NCI-H2029 treated with DMSO at 0.1 percent for 48 hours (cell line): ENCODE measurements at regions not wholly inside any gene's neighbourhood (a gene's known extent, or its start where the extent isn't known, plus 50 kb on each side); places are given as distances from the start of the nearest gene placed in this dataset.
A peak's percentile ranks its signal among the peaks of the same experiment; 100 is the strongest.

Experiments used
- DNase-seq: peaks from one replicate; lab custom pipeline; 2025; lab: John Stamatoyannopoulos, UW

DNA sequence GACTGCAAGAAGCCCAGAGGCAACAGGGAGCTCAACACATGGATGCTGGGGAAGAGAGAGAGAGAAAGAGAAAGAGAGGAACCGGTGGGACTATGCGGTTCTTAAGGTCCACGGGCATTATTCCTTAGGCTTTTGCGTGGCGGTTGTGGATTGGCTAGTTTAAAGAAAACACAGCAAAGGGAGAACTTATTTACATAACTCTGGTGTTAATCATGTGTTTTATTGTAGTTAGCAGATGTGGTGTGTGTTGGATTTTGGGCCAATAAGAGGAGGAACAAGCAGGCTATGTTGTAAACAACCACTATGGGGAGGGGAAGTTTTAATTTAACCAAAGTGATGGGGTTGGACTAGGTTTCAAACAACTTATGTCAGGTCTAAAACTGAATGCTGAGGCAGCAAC lies 275.3 kb upstream of the KLF12 start:
- DNase-seq, result no peak

DNA sequence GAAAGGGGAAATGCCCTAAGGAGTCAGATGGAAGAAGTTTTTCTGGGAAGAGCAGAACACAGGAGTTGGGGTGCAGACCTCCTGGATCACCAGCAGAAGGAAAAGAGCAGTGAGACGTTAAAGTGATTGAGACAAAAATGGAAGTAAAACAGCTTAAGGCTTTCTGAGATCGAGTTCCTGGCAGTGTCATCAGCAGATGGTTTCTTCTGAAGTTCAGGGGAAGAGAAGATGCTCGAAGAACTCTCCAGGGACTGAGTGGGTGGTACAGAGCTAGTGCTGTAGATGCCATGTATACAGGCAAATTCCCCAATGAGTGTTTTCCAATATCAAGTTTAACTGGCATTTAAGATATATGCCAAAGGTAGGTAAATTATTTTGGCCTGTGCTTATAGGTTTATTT lies 272.2 kb upstream of the KLF12 start:
- no peak for DNase-seq

DNA sequence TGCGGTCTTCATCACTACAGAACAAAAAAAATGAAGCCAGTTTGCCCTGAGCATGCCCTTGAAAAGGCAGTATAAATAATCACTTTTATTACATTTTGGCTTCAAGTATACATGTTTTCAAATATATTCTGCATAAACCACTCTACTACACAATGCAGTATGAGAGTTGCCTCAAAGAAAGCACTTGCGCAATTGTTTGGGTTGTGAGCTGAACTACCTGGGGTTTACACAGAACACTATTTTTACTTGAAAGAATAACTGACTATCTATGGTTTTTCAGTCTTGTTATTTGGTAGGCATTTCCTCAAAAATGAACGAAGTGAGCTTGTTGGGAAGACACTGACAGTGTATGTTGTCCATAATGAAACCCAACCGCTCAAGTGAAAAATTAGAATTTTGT lies 264.4 kb upstream of the KLF12 start:
- no peak for DNase-seq

DNA sequence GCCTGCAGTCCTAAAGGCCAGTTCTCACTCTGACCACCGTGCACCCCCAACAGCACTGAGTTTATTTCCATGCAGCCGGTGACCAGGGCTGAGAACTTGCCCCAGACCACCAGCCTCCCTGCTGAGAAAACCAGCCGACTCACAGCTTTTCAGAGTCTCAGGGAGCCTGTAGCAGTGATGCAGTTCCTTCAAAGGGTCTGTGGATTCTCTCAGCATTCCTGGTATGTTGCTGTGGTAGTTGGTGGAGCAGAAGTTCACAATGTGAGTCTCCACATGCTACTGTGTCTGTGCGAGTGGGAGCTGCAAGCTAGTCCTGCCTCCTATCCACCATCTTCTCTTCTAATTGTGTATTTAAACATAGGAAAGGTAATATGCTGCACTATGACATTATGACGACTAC lies 254.9 kb upstream of the KLF12 start:
- DNase-seq, result no peak

DNA sequence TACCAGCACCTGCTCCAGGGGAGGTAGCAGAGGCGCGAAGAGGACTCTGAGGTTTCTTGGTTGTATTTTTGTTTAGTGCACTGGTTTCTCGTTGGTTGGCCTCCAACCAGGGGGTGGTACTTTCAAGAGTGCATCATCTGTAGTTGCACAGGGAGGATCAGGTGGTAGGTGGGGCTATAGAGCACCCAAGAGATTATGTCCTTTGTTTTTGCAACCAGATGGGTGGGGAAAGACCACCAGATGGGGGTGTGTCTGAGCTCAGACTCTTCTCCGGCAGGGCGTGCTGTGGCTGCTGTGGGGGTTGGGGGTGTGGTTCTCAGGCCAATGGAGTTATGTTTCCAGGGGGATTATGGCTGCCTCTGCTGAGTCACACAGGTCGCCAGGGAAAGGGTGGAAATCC lies 254.4 kb upstream of the KLF12 start:
- no peak for DNase-seq

DNA sequence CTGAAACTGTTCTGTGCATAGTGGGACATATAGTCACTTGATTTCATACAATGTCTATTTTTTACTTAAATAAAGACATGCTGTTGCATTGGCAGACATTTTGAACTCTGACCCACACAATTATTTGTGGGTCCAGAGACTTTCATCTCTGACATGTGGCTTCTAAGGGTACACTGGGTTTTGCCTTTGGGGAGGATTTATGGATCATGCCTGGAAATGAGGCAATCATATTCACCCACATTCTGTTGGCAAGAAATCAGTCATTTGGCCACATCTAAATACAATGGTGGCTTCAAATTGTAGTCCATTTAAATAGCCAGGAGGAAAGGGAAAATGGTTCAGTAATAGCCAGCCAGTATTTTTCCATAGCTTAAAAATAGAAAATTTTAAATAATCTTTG lies 238.3 kb upstream of the KLF12 start:
- DNase-seq, result no peak

DNA sequence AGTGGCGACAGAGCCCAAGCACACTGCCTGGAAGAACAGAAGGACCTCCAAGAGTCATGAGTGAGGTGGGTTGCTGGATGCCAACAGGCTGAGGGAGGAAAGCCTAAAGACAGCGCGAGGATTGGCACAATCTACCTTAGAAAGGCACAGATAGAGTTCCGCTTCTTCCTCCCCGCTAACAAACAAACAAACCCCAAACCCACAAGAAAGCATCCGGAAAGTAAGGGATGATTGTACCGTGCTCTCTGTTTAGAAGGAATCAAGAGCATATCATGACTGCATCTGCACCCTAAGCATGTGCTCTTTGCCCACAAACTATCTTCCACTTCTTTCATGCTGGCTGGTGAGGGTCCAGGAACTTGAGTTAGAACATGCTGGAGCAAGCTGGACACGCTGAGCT lies 233.0 kb upstream of the KLF12 start:
- no peak for DNase-seq

DNA sequence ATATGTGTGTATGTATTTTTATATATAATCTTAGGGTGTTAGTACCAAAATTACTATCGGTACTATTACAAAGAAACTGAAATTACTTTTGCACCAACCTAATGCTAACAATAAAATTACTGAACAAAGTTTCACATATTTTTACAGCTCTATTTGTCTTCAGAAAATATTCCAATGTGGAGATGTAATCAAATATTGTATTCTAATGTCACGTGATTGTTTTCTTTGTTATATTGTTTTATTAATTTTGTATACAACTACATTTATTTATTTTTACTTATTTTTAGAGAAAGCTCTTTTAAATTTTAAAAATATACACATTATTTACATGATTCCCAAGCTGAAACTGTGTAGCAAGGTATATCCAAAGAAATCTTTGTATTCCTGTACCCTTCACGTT lies 227.1 kb upstream of the KLF12 start:
- DNase-seq, result no peak

DNA sequence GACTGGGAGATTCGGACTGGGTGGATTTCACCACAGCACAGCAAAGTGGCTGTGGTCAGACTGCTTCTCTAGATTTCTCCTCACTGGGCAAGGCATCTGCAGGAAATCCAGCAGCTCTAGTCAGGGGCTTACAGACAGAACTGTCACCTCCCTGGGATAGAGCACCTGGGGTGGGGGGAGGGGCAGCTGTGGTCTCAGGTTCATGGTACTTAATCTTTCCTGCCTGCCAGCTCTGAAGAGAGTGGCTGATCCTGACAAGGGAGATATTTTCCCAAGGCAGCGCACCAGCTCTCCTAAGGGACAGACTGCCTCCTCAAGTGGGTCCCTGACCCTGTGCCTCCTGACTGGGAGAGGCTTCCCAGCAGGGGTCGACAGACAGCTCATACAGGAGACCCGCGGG lies 212.8 kb upstream of the KLF12 start:
- no peak for DNase-seq

DNA sequence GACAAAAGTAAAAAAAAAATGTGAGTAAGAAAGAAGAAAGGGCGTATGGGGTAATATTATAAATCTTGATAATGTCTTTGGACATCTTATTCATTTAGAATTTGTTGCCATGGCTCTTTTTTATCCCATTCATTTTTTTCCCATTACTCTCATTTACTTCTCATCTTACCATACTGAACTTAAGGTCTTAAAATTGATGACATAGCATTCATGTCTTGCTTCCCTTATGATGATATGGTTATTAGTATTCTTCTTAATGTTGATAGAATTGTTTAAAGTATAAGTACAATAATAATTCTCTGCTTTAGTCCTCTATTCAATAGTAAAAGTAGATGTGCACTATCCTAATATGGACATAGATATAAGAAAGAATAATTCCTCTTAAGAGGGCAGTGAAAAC lies 204.1 kb upstream of the KLF12 start:
- no peak for DNase-seq

DNA sequence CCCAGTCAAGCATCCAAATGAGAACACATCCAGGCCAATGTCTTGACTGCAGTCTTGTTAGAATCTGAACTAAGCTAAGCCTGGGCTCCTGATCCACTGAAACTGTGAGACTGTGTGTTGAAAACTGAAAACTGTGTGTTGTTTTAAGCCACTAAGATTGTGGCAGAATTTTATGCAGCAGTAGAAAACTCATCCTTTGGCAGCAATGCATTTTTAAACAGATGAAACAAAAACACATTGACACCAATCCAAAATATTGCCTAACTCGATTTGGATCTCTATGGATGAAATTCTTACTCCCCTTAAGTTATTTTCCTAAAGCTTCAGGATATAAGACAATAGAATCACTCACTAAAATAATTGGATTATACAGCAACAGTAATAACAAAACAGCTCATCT lies 202.3 kb upstream of the KLF12 start:
- no peak for DNase-seq

DNA sequence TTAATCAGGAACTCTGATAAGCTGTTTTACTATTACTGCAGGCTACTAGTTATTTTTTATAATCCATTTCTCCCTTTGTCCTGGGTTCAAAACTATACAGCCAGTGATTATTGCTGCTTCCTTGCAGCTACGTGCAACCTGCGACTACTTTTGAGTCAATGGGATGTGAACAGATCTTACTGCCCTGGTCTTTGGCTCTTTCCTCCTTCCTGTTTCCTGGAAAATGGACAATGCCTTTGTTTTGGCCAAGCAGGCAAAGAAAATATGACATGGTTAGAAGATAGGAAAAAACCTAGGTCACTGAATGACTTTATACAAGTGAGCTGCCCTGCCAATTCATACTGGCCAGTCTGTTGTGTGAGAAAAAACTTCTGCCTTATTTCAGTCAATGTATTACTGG lies 201.2 kb upstream of the KLF12 start:
- no peak for DNase-seq

DNA sequence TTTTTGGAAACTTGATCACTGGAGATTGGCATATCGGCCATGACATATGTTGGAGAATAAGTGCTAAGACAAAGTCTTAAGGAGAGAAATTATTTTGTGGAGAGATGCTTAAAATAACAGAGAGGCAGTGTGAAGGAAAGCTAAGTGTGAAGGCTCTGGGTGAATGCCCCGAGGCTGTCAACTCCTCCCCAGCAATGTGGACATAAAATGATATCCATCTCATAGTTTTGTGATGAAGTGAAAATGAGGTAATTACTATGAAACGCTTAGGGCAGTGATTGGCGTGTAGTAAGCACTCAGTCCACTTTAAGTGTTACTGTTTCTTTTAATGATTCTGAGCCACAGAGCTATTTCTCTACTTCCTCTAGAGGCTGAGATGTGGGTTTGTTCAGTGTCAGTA lies 195.8 kb upstream of the KLF12 start:
- DNase-seq, result no peak

DNA sequence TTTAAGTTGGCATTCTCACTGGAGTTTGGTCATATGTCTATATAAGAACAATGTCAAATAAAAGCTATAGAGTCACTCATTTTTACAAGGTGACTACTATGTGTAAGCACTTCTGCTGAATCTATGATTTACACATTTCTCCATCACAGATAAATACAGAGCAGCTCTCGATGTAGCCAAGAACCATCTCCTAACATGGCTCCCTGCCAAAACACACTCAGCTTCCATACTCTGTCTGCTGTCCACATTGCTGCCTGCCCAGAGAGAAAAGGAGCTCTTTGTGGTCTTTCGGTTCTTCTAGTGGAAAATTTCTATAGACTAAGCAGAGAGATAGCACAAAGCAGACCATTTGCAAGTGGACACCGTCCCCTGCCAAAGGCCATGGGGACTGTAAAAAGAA lies 190.9 kb upstream of the KLF12 start:
- DNase-seq, result peak; percentile 62

DNA sequence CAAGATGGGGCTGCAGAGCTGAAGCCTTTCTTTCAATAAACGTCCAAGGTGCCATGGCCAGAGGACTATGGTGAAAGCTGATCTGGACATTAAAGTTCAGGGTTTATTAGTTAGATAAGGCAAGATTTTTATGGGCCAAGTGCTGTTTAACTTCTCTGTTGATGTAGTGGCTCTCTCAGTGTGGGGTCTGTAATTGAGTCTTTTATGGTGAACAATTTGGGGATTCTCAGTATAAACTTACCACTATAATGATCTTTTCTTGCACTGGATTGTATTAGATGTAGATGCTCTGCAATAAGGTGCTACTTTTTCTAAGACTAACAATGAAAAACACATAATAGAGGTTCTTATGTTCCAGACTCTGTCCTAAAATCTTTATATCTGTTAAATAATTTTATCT lies 190.1 kb upstream of the KLF12 start:
- no peak for DNase-seq

DNA sequence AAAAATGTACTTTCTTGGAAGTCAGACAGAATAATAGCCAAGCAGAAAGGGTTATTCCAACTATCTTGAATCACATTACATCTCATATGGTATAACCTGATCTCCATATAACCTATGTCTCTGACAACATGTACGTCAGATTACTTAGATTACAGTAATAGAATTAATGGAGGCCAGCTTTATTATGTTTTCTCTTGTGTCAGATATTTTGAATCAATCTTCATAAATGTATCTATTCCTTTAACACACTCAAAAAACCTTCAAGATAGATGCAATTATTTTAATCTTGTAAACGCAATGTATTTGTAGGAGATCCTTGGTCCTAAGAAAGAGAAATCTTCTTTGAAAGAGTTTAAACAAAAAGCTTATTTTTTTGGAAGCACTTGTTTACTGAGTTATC lies 188.4 kb upstream of the KLF12 start:
- no peak for DNase-seq

DNA sequence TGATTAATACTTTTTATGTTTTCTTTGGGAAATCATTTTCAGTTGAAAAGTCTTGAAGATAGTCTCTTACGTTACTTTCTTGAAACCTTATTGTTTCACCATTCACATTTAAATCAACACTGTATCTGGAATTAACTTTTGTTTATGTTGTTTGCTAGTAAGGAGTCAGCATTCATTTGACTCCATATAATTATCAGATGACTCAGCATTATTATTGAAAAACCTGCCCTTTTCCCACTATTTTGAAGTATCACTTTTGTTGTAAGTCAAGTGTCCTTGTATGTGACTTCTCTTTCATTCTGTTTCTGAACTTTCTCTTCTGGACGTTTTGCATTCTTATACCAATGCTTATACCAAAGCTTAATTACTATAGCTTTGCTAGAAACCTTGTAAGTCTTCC lies 186.1 kb upstream of the KLF12 start:
- no peak for DNase-seq

DNA sequence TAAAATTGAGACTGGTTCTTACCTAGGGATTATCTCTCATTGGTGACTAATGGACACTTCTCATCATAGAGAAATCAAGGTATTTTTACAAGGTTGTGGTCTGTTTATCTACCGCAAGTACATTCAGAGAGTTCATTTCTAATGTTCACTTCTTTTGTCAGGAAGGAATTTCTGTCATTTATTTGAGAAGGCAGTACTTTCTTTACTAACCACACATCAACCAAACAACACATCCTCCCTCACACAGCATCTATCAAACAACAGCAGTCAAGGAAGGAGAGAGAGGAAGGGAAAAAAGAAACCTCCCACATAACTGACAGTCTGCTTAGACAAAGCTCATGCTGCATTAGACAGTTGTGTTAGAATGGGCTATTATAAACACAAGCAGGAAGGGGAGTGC lies 182.3 kb upstream of the KLF12 start:
- DNase-seq, result no peak

DNA sequence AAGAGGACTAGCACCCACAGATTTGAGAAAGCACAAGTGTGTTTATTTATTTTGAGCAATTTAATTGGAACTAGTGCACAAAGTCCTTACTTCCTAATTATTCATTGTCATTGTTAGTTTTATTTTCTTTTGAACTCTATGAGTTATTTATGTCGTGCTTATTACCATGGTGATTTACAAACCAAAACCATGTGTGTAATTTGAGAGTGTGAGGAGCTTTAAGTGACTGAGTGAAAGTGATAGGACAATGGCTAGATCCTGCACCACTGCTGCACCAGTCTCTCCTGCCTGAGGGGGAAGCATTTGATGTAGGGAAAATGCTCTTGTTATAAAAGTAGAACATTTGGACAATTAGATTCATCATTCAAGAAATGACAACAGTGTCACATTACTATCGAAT lies 172.3 kb upstream of the KLF12 start:
- DNase-seq, result peak; percentile 0

DNA sequence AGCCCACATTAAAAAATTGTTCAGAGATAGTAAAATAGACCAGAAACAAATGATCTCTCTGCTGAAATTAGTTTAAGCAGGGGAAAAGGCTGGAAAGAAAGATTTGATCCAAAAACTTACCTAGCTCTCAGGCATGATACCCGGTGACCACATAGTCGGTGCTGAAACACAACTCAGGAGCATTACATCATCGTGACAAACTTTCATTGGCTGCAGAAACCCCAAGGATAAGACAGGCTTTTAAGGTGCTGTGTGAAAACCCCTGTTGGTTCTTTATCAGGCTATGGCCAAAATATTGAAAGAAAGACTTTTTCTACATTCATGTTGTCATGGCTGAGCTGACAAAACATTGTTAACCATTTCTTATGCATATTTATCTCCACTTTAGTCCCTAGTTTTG lies 171.7 kb upstream of the KLF12 start:
- no peak for DNase-seq

DNA sequence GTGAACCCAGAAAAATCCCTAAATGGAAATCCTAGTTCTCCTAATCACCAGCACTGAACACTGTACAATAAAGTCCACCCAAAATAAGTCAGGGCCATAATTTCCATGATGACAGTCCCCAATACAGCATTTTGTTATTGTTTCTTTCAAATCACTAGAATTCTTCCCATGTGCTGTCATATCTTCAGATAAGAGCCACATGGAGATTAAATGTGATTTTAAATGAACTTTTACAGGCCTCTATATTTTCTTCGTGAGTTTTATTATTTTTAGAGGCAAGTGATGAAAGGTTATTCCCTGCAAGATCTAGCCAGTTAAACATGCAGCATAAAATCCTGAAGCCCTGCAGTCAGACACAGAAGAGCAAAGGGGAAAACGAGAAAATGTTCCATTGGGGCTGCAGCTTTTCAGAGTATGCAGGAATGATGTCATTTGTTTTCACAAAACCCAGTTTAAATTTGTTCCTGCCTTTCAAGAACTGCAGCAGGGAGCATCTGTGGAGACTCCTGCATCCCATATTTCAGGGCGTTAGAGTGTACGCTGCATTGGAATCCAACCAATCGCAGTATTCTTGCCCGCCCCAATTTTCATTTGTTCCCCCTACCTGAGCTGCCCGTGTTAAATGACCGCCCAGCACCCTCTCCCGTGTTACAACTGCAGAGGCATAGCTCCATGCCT lies 167.2 kb upstream of the KLF12 start:
- no peak for DNase-seq

DNA sequence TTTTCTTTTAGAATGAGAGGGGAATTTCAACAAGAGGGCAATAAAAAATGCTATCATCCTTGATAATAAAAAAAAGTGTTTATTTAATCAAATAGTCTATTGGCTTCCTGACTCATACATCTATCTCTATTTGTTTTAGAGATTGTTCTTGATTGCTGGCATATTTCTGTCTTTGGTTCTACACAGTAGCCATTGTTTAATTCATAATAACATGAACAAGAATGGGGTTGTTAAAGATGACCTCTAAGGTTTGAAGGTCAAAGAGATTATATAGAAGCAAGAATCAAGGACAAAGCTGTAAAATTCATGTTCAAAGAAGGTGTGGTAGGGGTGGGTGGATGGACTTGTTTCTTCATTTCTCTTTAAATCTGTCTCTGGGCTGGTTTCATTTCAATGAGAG lies 166.0 kb upstream of the KLF12 start:
- no peak for DNase-seq

DNA sequence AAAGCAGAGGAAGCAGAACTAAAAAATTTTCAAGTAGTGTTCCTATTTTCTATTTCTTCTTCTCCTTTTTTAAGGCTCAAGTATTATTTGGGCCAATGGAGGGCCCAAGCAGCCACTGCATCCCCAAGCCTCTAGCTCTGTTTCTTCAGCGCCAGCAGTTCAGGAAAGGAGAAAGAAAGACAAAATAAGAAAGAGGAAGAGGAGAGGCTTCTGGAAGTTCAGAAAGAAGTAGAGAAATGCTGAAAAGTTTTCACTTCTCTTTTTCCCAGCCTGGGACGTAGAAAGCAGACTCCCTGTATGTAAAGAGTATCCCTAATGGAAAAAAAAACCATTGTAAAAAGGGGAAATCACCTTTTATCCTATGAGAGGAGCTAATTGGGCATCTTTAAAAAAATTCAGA lies 165.5 kb upstream of the KLF12 start:
- DNase-seq, result no peak

DNA sequence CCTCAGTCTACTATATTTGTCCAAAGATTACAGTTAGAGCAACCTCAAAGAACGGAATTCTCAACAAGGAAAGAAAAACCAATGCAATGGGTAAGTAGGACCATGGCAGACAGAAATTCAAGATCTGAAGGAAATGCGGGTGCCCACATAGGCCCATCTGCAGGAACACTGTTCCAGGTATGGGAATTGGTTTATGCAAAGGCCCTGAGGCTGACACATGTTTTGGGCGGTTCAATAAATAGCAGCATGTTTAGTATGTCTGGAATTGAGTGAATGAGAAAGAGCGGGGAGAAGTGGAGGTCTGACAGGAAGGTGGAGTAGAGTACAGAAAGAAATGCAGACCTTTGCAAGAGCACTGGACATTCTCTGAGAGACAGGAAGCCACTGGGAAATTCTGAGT lies 164.7 kb upstream of the KLF12 start:
- no peak for DNase-seq
